Thoracic aorta (tissue), 2 donors: ENCODE measurements at regions not wholly inside any gene's neighbourhood (a gene's known extent, or its start where the extent isn't known, plus 50 kb on each side); places are given as distances from the start of the nearest gene placed in this dataset.
"Not testable (repeated sequence)": the region's sequence is repeated elsewhere in the genome, so short reads cannot be mapped to it uniquely, and the experiment has no call there.

Experiments
- ATAC-seq: fragments of 150-250 bp; one replicate; pipeline ENCODE4 v1.8.0; 2017; ENCODE audit warnings: low read depth; ENCODE audit not compliant: insufficient number of reproducible peaks, low FRiP score
- DNase-seq: peaks from one replicate; pipeline ENCODE4 v3.0.0-alpha.2; 2020; ENCODE audit warnings: low spot score
- H3K27ac ChIP-seq, 2 donors: fragments of 200-600 bp; sonication (generic); 1 replicate in 1 of 2; 2 replicates in 1 of 2; pipeline ENCODE4 v1.5.1; 2016; ENCODE audit warnings: mild to moderate bottlenecking in 2 of 2, moderate library complexity in 2 of 2
- H3K27me3 ChIP-seq: fragments of 200-600 bp; sonication (generic); replicated peaks from 2 replicates; pipeline ENCODE4 v1.6.0; 2016; ENCODE audit warnings: mild to moderate bottlenecking; ENCODE audit not compliant: insufficient read depth
- H3K36me3 ChIP-seq: fragments of 200-600 bp; sonication (generic); one replicate; pipeline ENCODE4 v1.5.1; 2016
- H3K4me1 ChIP-seq, 2 donors: fragments of 200-600 bp; sonication (generic); 1 replicate in 1 of 2; 2 replicates in 1 of 2; pipeline versions ENCODE4 v1.5.1 to v1.6.0; 2016; ENCODE audit warnings: low read depth in 2 of 2, mild to moderate bottlenecking in 1 of 2; ENCODE audit not compliant: control insufficient read depth in 1 of 2
- H3K4me3 ChIP-seq: fragments of 200-600 bp; sonication (generic); 2 replicates; pipeline ENCODE4 v1.5.1; 2016; ENCODE audit warnings: mild to moderate bottlenecking
- H3K9me3 ChIP-seq: fragments of 200-600 bp; sonication (generic); 2 replicates; pipeline ENCODE4 v1.5.1; 2016
- TF ChIP-seq, protein P1 (sequence below): fragments of 200-600 bp; sonication (generic); IDR thresholded peaks from one replicate; pipeline ENCODE4 v1.5.1; 2019; ENCODE audit warnings: antibody characterized with exemption

DNA sequence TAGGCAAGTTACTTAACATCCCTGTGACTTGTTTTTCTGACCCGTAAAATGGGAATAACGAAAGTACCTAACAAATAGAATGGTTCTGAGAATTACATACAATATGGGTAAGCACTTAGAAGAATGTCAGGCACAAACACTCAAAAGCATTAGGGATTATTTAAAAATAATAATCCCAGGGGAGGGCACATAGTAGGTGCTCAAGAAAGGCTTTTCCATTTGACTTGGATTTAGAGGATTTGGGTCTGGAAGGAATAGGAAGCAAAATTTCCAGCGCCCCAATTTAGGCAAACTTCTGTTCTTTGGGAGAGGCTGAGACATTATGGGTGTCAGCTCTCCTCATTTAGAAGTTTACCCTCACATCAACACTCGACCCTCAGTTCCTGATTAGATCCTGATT is 115.5 kb downstream of the SYF2 start:
- Histone ChIP-seq H3K27ac (no peak overlapping the region), H3K4me1 (no peaks in the 10 kb centered on the region), H3K9me3 (peaks cover 5% of the 10 kb centered on the region), H3K4me3 (no peak overlapping the region), H3K27me3 (no peaks in the 10 kb centered on the region), H3K36me3 (no peaks in the 10 kb centered on the region)
- DNase-seq = no peak
- TF ChIP-seq, protein P1, sequence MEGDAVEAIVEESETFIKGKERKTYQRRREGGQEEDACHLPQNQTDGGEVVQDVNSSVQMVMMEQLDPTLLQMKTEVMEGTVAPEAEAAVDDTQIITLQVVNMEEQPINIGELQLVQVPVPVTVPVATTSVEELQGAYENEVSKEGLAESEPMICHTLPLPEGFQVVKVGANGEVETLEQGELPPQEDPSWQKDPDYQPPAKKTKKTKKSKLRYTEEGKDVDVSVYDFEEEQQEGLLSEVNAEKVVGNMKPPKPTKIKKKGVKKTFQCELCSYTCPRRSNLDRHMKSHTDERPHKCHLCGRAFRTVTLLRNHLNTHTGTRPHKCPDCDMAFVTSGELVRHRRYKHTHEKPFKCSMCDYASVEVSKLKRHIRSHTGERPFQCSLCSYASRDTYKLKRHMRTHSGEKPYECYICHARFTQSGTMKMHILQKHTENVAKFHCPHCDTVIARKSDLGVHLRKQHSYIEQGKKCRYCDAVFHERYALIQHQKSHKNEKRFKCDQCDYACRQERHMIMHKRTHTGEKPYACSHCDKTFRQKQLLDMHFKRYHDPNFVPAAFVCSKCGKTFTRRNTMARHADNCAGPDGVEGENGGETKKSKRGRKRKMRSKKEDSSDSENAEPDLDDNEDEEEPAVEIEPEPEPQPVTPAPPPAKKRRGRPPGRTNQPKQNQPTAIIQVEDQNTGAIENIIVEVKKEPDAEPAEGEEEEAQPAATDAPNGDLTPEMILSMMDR = no peak
- no peak for ATAC-seq

DNA sequence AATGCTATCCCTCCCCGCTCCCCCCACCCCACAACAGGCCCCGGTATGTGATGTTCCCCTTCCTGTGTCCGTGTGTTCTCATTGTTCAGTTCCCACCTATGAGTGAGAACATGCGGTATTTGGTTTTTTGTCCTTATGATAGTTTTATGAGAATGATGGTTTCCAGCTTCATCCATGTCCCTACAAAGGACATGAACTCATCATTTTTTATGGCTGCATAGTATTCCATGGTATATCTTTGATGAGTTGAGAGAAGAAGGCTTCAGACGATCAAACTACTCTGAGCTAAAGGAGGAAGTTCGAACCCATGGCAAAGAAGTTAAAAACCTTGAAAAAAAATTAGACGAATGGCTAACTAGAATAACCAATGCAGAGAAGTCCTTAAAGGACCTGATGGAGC is 116.2 kb downstream of the SYF2 start:
- ATAC-seq, H3K36me3 ChIP-seq, DNase-seq, H3K27me3 ChIP-seq, H3K4me3 ChIP-seq, H3K27ac ChIP-seq, H3K4me1 ChIP-seq, H3K9me3 ChIP-seq: not testable (repeated sequence)

DNA sequence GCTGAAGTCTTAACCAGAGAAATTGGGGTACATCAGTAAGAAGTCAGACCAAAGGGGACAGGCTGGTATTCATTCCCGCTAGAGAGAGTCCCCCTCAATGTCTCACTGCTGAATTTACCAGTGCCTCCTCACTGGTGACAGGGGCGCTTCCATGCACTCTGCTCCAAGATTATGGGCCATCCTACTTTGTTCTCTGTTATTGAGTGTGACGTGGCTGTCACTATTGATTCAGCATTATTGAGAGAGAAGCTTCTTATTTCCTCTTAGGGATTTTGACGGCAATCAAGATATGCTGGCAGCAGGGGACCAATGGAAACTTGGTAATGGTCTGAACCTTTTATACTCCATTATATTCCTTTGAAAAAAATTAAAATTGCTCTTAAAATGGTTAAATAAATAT is 118.6 kb downstream of the SYF2 start:
- no peak for DNase-seq
- H3K36me3 ChIP-seq = no peaks in the 10 kb centered on the region
- TF ChIP-seq, protein P1 = no peak

DNA sequence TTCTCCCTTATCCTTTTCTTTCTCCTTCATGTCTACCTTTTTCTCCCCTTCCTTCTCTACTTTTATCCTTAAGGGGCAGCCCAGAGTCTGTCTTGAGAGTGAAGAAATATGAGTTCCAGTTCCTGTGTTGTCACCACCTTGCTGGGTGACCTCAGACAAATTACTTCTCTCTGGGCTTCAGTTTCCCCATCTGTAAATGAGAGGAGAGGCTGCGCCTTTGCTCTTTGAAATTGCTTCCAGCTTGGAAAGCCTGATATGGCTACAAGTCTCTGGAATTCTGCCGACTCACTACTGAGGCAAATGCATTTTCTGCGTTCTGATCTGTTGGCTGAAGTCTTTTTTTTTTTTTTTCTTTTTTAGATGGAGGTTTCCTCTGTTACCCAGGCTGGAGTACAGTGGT is 119.2 kb downstream of the SYF2 start:
- H3K4me3 ChIP-seq = no peak overlapping the region
- ATAC-seq (no peak), DNase-seq (no peak)
- no peaks in the 10 kb centered on the region for H3K27me3 ChIP-seq
- H3K27ac ChIP-seq = no peak overlapping the region
- no peaks in the 10 kb centered on the region for H3K4me1 ChIP-seq
- H3K36me3 ChIP-seq = no peaks in the 10 kb centered on the region
- H3K9me3 ChIP-seq = peaks cover 5% of the 10 kb centered on the region
- TF ChIP-seq, protein P1 = no peak

More for the DNA sequence above, 118.6 kb downstream of the SYF2 start:
- no peak overlapping the region for H3K4me3 ChIP-seq
- no peaks in the 10 kb centered on the region for H3K4me1 ChIP-seq
- H3K9me3 ChIP-seq = peaks cover 5% of the 10 kb centered on the region
- ATAC-seq = no peak
- no peak overlapping the region for H3K27ac ChIP-seq
- H3K27me3 ChIP-seq = no peaks in the 10 kb centered on the region

DNA sequence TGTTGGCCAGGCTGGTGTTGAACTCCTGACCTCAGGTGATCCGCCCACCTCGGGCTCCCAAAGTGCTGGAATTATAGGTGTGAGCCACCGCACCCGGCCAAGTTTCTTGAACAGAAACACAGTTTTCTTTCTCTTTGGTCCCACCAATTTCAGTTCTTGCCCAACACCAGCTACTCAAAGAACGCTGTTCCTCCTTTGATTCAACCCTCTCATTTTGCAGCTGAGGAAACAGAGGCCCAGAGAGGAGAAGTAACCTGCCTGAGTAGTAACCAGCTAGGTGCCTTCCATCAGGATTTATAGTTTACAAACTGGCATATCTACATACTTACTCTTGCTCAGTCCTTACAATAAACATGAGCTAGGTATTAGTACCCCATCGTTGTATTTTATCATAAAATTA is 119.9 kb downstream of the SYF2 start:
- Histone ChIP-seq H3K27me3 (no peaks in the 10 kb centered on the region), H3K36me3 (no peaks in the 10 kb centered on the region), H3K4me3 (no peak overlapping the region), H3K27ac (no peak overlapping the region), H3K4me1 (no peaks in the 10 kb centered on the region), H3K9me3 (peaks cover 3% of the 10 kb centered on the region)
- no peak for DNase-seq
- TF ChIP-seq, protein P1 = no peak
- no peak for ATAC-seq

DNA sequence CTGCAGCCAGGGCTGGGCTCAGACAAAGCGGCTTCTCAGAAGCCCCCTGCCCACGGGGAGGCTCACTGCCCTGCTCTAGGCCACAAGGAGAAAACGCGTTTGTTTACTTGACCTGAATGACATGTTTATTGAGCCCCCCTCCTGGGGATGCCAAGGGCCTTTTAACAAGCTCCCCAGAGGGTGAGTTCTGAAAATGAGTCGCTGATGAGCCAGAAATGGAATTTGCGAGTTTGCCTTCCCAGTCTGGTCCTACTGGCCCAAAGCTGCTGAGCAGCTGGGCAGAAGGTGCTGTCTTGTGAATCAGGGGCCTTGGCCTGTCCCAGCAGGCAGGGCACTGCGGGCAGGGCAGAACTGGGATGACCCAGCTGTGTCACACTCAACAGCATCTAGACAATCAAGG is 120.6 kb downstream of the SYF2 start:
- H3K27me3 ChIP-seq = no peaks in the 10 kb centered on the region

More for the DNA sequence above, 120.6 kb downstream of the SYF2 start:
- TF ChIP-seq, protein P1 = no peak
- no peak overlapping the region for H3K4me3 ChIP-seq
- no peak overlapping the region for H3K27ac ChIP-seq
- no peaks in the 10 kb centered on the region for H3K4me1 ChIP-seq
- H3K9me3 ChIP-seq = no peaks in the 10 kb centered on the region
- DNase-seq (no peak), ATAC-seq (no peak)
- H3K36me3 ChIP-seq = no peaks in the 10 kb centered on the region
